ENCODE measurements at regions not wholly inside any gene's neighbourhood (a gene's known extent, or its start where the extent isn't known, plus 50 kb on each side); places are given as distances from the start of the nearest gene placed in this dataset.
"Not testable (repeated sequence)": the region's sequence is repeated elsewhere in the genome, so short reads cannot be mapped to it uniquely, and the experiment has no call there.

- not testable (repeated sequence) for H3K4me3 ChIP-seq (ENCODE audit: low read depth in 1 of 2, low read length in 2 of 2); H3K27ac ChIP-seq (ENCODE audit: low read depth in 2 of 2, low read length in 1 of 2); H3K9me3 ChIP-seq (ENCODE audit: control insufficient read depth in 2 of 2, insufficient read depth in 1 of 2, low read depth in 1 of 2, low read length in 1 of 2); H3K27me3 ChIP-seq (ENCODE audit: control insufficient read depth in 1 of 2, insufficient read depth in 2 of 2, low read length in 2 of 2); H3K36me3 ChIP-seq (ENCODE audit: control insufficient read depth in 2 of 2, insufficient read depth in 2 of 2, low read length in 1 of 2); H3K4me1 ChIP-seq (ENCODE audit: control insufficient read depth in 2 of 2, insufficient read depth in 2 of 2, low read length in 1 of 2)
- 73 to 74% methylated on average over 23 to 25 of the region's 25 CpGs for WGBS, 2 donors
These were observed 216.7 kb upstream of the FZD8 start for GRCh38 chr10:35858676-35859283.

- H3K9me3 ChIP-seq (ENCODE audit: control insufficient read depth in 2 of 2, insufficient read depth in 1 of 2, low read depth in 1 of 2, low read length in 1 of 2): no peaks in the 10 kb centered on the region
- 76 to 79% methylated on average over 1 of the region's 1 CpG for WGBS, 2 donors
- H3K27me3 ChIP-seq (ENCODE audit: control insufficient read depth in 1 of 2, insufficient read depth in 2 of 2, low read length in 2 of 2): no peaks in the 10 kb centered on the region
- no peaks in the 10 kb centered on the region for H3K4me1 ChIP-seq (ENCODE audit: control insufficient read depth in 2 of 2, insufficient read depth in 2 of 2, low read length in 1 of 2)
- H3K27ac ChIP-seq (ENCODE audit: low read depth in 2 of 2, low read length in 1 of 2): no peak overlapping the region
- H3K4me3 ChIP-seq (ENCODE audit: low read depth in 1 of 2, low read length in 2 of 2): no peak overlapping the region
- H3K36me3 ChIP-seq (ENCODE audit: control insufficient read depth in 2 of 2, insufficient read depth in 2 of 2, low read length in 1 of 2): no peaks in the 10 kb centered on the region
These were observed 215.8 kb upstream of the FZD8 start for GRCh38 chr10:35857860-35858259.

- Histone ChIP-seq H3K36me3 (ENCODE audit: control insufficient read depth in 2 of 2, insufficient read depth in 2 of 2, low read length in 1 of 2) (no peaks in the 10 kb centered on the region), H3K27me3 (ENCODE audit: control insufficient read depth in 1 of 2, insufficient read depth in 2 of 2, low read length in 2 of 2) (no peaks in the 10 kb centered on the region), H3K9me3 (ENCODE audit: control insufficient read depth in 2 of 2, insufficient read depth in 1 of 2, low read depth in 1 of 2, low read length in 1 of 2) (peaks cover 0 to 2% of the 10 kb centered on the region in 2 donors), H3K27ac (ENCODE audit: low read depth in 2 of 2, low read length in 1 of 2) (no peak overlapping the region), H3K4me1 (ENCODE audit: control insufficient read depth in 2 of 2, insufficient read depth in 2 of 2, low read length in 1 of 2) (no peaks in the 10 kb centered on the region), H3K4me3 (ENCODE audit: low read depth in 1 of 2, low read length in 2 of 2) (no peak overlapping the region)
- 27 to 32% methylated on average over 1 of the region's 1 CpG for WGBS, 2 donors
These were observed 213.3 kb upstream of the FZD8 start for GRCh38 chr10:35855155-35855947.

DNA sequence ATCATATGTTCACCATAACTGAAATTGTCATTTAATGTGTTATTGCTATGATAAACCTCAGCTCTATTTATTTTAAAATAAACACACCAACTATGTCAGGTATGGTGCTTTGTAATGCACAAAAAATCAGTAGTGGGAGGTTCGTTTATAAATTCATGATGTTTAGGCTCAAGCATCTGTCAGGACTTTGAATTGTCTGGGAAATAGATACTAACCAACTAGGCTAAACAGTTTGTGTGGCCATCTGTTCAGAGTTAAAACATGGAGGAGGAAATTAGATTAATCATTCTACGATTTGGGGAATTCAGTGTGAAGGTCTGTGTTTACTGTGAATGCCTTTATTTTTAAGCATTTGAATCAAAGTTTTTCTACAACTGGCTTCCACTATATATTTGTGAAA, 212.6 kb upstream of the FZD8 start:
- H3K27me3 ChIP-seq (ENCODE audit: control insufficient read depth in 1 of 2, insufficient read depth in 2 of 2, low read length in 2 of 2): no peaks in the 10 kb centered on the region
- H3K27ac ChIP-seq (ENCODE audit: low read depth in 2 of 2, low read length in 1 of 2): no peak overlapping the region
- H3K4me3 ChIP-seq (ENCODE audit: low read depth in 1 of 2, low read length in 2 of 2): no peak overlapping the region
- WGBS, 2 donors: 65 to 73% methylated on average over 2 of the region's 2 CpGs
- H3K36me3 ChIP-seq (ENCODE audit: control insufficient read depth in 2 of 2, insufficient read depth in 2 of 2, low read length in 1 of 2): no peaks in the 10 kb centered on the region
- no peaks in the 10 kb centered on the region for H3K4me1 ChIP-seq (ENCODE audit: control insufficient read depth in 2 of 2, insufficient read depth in 2 of 2, low read length in 1 of 2)
- H3K9me3 ChIP-seq (ENCODE audit: control insufficient read depth in 2 of 2, insufficient read depth in 1 of 2, low read depth in 1 of 2, low read length in 1 of 2): peaks cover 0 to 2% of the 10 kb centered on the region in 2 donors

DNA sequence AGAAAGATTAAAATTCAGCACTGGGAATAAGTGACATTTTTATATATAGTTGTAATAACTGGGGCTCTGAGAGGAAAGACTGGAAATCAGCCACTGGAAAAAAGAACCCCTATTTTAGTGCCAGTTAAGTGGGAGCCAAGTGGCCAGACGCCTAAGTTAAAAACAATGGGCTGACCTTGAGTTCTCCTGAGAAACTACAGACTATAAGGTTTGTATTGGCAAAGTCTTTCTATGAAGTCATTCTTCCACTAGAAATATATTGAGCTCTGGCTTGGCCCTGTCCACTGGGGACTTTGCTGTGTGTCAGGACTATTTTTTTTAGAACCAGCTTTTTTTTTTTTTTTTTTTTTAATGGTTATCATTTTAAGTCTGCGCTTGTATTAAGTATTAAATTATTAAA, 210.6 kb upstream of the FZD8 start:
- no peaks in the 10 kb centered on the region for H3K27me3 ChIP-seq (ENCODE audit: control insufficient read depth in 1 of 2, insufficient read depth in 2 of 2, low read length in 2 of 2)
- 69 to 71% methylated on average over 2 of the region's 2 CpGs for WGBS, 2 donors
- H3K4me3 ChIP-seq (ENCODE audit: low read depth in 1 of 2, low read length in 2 of 2): no peak overlapping the region
- no peaks in the 10 kb centered on the region for H3K4me1 ChIP-seq (ENCODE audit: control insufficient read depth in 2 of 2, insufficient read depth in 2 of 2, low read length in 1 of 2)
- H3K9me3 ChIP-seq (ENCODE audit: control insufficient read depth in 2 of 2, insufficient read depth in 1 of 2, low read depth in 1 of 2, low read length in 1 of 2): peaks cover 0 to 2% of the 10 kb centered on the region in 2 donors
- no peak overlapping the region for H3K27ac ChIP-seq (ENCODE audit: low read depth in 2 of 2, low read length in 1 of 2)
- no peaks in the 10 kb centered on the region for H3K36me3 ChIP-seq (ENCODE audit: control insufficient read depth in 2 of 2, insufficient read depth in 2 of 2, low read length in 1 of 2)

DNA sequence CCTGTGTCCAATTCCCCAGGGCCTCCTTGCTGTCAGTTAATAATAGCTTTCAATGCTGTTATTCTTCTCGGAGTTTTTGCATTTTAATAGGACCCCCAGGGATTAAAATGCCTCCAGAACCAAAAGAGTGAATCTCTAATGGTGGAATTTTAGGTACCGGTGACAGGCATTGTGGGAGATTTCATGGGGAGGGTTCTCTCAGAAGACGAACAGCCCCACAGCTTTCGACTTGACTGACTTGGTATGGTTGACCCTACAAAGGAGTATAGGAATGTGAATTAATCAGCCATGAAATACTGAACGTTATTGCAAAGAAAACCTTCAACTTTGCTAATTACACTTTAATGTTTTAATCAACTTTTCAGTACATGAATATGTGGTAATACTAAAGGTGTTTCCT, 206.3 kb upstream of the FZD8 start:
- no peak overlapping the region for H3K4me3 ChIP-seq (ENCODE audit: low read depth in 1 of 2, low read length in 2 of 2)
- no peaks in the 10 kb centered on the region for H3K4me1 ChIP-seq (ENCODE audit: control insufficient read depth in 2 of 2, insufficient read depth in 2 of 2, low read length in 1 of 2)
- H3K9me3 ChIP-seq (ENCODE audit: control insufficient read depth in 2 of 2, insufficient read depth in 1 of 2, low read depth in 1 of 2, low read length in 1 of 2): peaks cover 0 to 2% of the 10 kb centered on the region in 2 donors
- H3K36me3 ChIP-seq (ENCODE audit: control insufficient read depth in 2 of 2, insufficient read depth in 2 of 2, low read length in 1 of 2): no peaks in the 10 kb centered on the region
- WGBS, 2 donors: 67 to 71% methylated on average over 5 of the region's 5 CpGs
- H3K27ac ChIP-seq (ENCODE audit: low read depth in 2 of 2, low read length in 1 of 2): no peak overlapping the region
- H3K27me3 ChIP-seq (ENCODE audit: control insufficient read depth in 1 of 2, insufficient read depth in 2 of 2, low read length in 2 of 2): no peaks in the 10 kb centered on the region

- Histone ChIP-seq H3K36me3 (ENCODE audit: control insufficient read depth in 2 of 2, insufficient read depth in 2 of 2, low read length in 1 of 2) (no peaks in the 10 kb centered on the region), H3K4me1 (ENCODE audit: control insufficient read depth in 2 of 2, insufficient read depth in 2 of 2, low read length in 1 of 2) (no peaks in the 10 kb centered on the region), H3K4me3 (ENCODE audit: low read depth in 1 of 2, low read length in 2 of 2) (no peak overlapping the region), H3K27ac (ENCODE audit: low read depth in 2 of 2, low read length in 1 of 2) (no peak overlapping the region), H3K27me3 (ENCODE audit: control insufficient read depth in 1 of 2, insufficient read depth in 2 of 2, low read length in 2 of 2) (no peaks in the 10 kb centered on the region), H3K9me3 (ENCODE audit: control insufficient read depth in 2 of 2, insufficient read depth in 1 of 2, low read depth in 1 of 2, low read length in 1 of 2) (no peaks in the 10 kb centered on the region)
- WGBS, 2 donors: 86 to 87% methylated on average over 5 of the region's 5 CpGs
These were observed 202.6 kb upstream of the FZD8 start for GRCh38 chr10:35844686-35845085.

GRCh38 chr10:35843524-35844181, 201.6 kb upstream of the FZD8 start:
- 49 to 51% methylated on average over 13 of the region's 13 CpGs for WGBS, 2 donors
- H3K27me3 ChIP-seq (ENCODE audit: control insufficient read depth in 1 of 2, insufficient read depth in 2 of 2, low read length in 2 of 2): no peaks in the 10 kb centered on the region

GRCh38 chr10:35838054-35838453, 196.0 kb upstream of the FZD8 start:
- WGBS, 2 donors: 72 to 75% methylated on average over 2 of the region's 2 CpGs
- Histone ChIP-seq H3K36me3 (ENCODE audit: control insufficient read depth in 2 of 2, insufficient read depth in 2 of 2, low read length in 1 of 2) (no peaks in the 10 kb centered on the region), H3K4me3 (ENCODE audit: low read depth in 1 of 2, low read length in 2 of 2) (no peak overlapping the region), H3K27me3 (ENCODE audit: control insufficient read depth in 1 of 2, insufficient read depth in 2 of 2, low read length in 2 of 2) (no peaks in the 10 kb centered on the region), H3K9me3 (ENCODE audit: control insufficient read depth in 2 of 2, insufficient read depth in 1 of 2, low read depth in 1 of 2, low read length in 1 of 2) (no peaks in the 10 kb centered on the region), H3K27ac (ENCODE audit: low read depth in 2 of 2, low read length in 1 of 2) (no peak overlapping the region), H3K4me1 (ENCODE audit: control insufficient read depth in 2 of 2, insufficient read depth in 2 of 2, low read length in 1 of 2) (peaks cover 0 to 3% of the 10 kb centered on the region in 2 donors)

More at GRCh38 chr10:35843524-35844181, 201.6 kb upstream of the FZD8 start:
- no peaks in the 10 kb centered on the region for H3K4me1 ChIP-seq (ENCODE audit: control insufficient read depth in 2 of 2, insufficient read depth in 2 of 2, low read length in 1 of 2)
- no peaks in the 10 kb centered on the region for H3K36me3 ChIP-seq (ENCODE audit: control insufficient read depth in 2 of 2, insufficient read depth in 2 of 2, low read length in 1 of 2)
- no peaks in the 10 kb centered on the region for H3K9me3 ChIP-seq (ENCODE audit: control insufficient read depth in 2 of 2, insufficient read depth in 1 of 2, low read depth in 1 of 2, low read length in 1 of 2)
- H3K27ac ChIP-seq (ENCODE audit: low read depth in 2 of 2, low read length in 1 of 2): no peak overlapping the region
- H3K4me3 ChIP-seq (ENCODE audit: low read depth in 1 of 2, low read length in 2 of 2): no peak overlapping the region
